Stimulated activated memory B cell treated with anti-CD40 and anti-IgM and Interleukin-4, amounts not matched to agents 10 μg/mL and 1 μg/mL and 100 μg/mL, for 72 hours (primary cell): ENCODE measurements at regions not wholly inside any gene's neighbourhood (a gene's known extent, or its start where the extent isn't known, plus 50 kb on each side); places are given as distances from the start of the nearest gene placed in this dataset.

Source experiments
- ATAC-seq: fragments of 150-1000 bp; cut with Tn5 transposase; 2 replicates; pipeline ENCODE4 v1.10.0; 2021
- H3K27ac Mint-ChIP-seq: one replicate; pipeline ENCODE4 v1.8.0; 2022; ENCODE audit warnings: mild to moderate bottlenecking, mixed read lengths
- H3K27me3 Mint-ChIP-seq: one replicate; pipeline ENCODE4 v1.8.0; 2022; ENCODE audit warnings: mixed read lengths
- H3K36me3 Mint-ChIP-seq: one replicate; pipeline ENCODE4 v1.8.0; 2022; ENCODE audit warnings: mixed read lengths
- H3K4me1 Mint-ChIP-seq: one replicate; pipeline ENCODE4 v1.8.0; 2022; ENCODE audit warnings: mixed read lengths
- H3K4me3 Mint-ChIP-seq: one replicate; pipeline ENCODE4 v1.8.0; 2022; ENCODE audit warnings: mild to moderate bottlenecking, moderate library complexity, mixed read lengths
- H3K9me3 Mint-ChIP-seq: one replicate; pipeline ENCODE4 v1.8.0; 2022; ENCODE audit warnings: mixed read lengths

DNA sequence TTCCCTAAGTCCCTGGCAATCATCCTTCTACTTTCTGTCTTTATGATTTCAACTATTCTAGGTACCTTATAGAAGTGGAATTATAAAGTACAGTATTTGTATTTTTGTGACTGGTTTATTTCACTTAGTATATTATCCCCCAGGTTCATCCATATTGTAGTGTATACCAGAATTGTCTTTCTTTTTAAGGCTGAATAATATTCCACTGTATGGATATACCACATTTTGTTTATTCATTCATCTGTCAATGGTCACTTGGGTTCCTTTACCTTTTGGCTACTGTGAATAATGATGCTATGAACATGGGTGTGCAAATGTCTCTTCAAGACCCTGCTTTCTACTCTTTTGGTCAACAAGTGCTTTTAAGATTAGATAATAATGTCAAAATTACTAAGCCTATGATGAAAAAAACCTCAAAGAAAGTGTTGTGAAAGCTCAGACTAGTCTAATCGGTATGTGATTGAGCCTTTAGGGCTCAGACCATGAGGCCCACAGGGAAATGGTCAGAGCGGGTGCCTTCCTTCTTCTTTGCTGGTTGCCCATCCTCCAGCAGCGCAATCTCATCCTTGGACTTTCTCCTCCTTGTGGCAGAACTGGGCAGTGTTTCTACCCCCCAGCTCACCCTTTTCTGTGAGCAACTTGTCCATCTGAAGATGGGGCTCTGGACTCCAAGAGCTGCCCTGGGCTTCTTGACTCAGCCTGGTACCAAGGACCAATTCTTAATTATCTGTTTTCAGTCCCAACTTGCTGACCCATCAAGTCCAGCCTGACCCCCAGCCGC, 105.4 kb downstream of the TTC8 start:
- H3K4me3 Mint-ChIP-seq = no peak overlapping the region

DNA sequence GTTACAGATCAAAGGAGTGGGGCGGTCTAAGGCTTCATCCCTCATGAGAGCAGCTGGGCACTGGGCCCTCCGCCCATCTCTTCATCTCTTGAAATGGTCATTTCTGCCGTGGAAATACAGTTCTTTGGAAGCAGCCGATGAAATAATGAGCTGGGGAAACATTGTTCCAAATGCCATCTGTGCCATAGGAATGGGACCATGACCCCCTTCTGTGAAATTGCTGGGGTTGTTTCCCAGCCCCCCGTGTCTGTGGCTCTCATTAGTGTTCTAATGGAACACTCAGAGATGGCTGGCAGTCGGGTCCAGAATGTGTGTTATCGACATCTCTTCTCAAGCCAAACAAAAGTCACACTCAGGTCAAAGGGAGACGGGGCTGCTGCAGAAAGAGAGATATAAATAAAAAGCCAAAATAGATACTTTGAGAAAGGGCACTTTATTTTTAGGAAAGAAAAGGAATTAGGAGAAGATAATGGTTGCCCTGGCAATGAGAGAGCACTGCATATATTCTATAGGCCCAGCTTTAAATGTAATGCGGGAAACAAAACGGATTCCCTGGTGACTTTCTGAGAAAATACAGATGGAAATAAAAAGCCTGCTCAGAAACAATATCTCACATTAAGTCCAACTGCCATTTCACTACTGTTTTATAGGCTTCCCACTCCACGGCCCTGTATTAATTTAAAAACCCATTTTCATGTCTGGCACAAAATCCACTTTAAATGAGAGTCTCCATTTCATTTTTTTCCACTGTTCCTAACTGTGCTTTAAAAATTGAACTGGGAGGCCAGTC, 107.1 kb downstream of the TTC8 start:
- Mint-ChIP-seq H3K4me3 (no peak overlapping the region), H3K4me1 (no peaks in the 10 kb centered on the region), H3K27ac (no peak overlapping the region), H3K27me3 (peaks cover 14% of the 10 kb centered on the region), H3K9me3 (peaks cover 9% of the 10 kb centered on the region), H3K36me3 (no peaks in the 10 kb centered on the region)
- ATAC-seq = no peak

More for the DNA sequence above, 105.4 kb downstream of the TTC8 start:
- Mint-ChIP-seq H3K9me3 (peaks cover 9% of the 10 kb centered on the region), H3K36me3 (no peaks in the 10 kb centered on the region), H3K27ac (no peak overlapping the region), H3K4me1 (no peaks in the 10 kb centered on the region), H3K27me3 (peaks cover 27% of the 10 kb centered on the region)
- no peak for ATAC-seq

DNA sequence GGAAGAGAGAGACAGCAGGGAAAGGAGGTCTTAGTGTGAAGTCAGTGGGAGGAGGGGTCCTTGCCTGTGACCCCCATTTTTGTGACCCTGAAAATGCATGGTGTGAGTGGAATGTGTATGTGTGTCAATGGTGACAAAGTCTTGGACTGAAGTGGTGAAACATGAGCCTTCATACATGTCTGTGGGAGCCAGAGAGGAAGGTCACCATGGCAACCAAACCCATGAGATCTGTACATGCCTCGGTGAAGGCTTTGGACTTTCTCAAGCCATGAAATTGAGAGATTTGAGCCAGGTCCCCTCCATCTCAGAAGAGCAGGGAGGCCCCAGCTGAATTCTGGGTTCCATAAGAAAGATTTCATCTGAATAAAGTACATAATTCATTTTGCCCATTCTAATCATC, 108.7 kb downstream of the TTC8 start:
- Mint-ChIP-seq H3K4me1 (no peaks in the 10 kb centered on the region), H3K27ac (no peak overlapping the region), H3K9me3 (peaks cover 9% of the 10 kb centered on the region), H3K36me3 (no peaks in the 10 kb centered on the region), H3K4me3 (no peak overlapping the region), H3K27me3 (peaks cover 14% of the 10 kb centered on the region)
- ATAC-seq = no peak

DNA sequence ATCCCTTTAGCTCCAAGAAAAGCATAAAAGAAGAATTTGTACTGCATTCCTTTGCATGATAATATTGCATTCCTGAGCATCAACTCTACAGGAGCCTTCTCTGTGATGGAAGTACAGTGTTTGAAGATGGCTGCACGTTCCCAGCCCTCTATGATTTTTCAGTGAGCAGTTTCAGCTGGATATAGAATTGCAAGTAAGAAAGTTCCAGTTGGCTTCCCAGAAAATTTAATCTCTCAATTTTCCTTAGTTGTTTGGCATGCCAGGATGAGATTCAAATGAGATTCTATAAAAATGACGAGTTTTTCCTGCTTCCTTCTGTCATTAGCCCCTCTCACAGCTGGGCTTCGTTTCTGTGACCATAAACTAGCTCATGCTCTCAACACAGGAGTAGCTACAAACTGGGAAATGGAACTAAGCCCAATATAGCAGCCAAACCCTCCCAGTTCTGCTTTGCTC, 109.9 kb downstream of the TTC8 start:
- H3K4me1 Mint-ChIP-seq = no peaks in the 10 kb centered on the region
- no peak overlapping the region for H3K27ac Mint-ChIP-seq

DNA sequence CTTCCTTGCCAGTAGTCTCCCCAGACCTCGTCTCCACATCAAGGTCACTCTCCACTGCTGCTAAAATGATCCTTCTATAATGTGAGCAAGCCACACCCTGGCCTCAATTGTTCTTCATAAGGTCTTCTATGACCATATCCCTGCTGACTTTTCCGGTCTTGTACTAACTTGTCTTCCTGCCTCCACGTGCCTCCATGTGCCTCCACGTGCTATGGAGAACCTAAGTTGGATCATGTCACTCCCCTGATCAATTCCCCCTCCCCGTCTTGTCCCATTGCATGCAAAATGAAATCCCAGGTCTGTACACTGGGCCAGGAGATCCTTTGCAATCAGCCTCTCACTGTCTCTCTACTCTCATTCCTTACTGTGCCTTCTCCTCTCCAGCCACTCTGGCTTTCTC, 110.6 kb downstream of the TTC8 start:
- Mint-ChIP-seq H3K4me1 (no peaks in the 10 kb centered on the region), H3K9me3 (no peaks in the 10 kb centered on the region), H3K27me3 (peaks cover 24% of the 10 kb centered on the region), H3K27ac (no peak overlapping the region), H3K36me3 (no peaks in the 10 kb centered on the region), H3K4me3 (no peak overlapping the region)
- no peak for ATAC-seq

More for the DNA sequence above, 109.9 kb downstream of the TTC8 start:
- Mint-ChIP-seq H3K36me3 (no peaks in the 10 kb centered on the region), H3K4me3 (no peak overlapping the region), H3K27me3 (peaks cover 17% of the 10 kb centered on the region), H3K9me3 (peaks cover 4% of the 10 kb centered on the region)
- no peak for ATAC-seq

DNA sequence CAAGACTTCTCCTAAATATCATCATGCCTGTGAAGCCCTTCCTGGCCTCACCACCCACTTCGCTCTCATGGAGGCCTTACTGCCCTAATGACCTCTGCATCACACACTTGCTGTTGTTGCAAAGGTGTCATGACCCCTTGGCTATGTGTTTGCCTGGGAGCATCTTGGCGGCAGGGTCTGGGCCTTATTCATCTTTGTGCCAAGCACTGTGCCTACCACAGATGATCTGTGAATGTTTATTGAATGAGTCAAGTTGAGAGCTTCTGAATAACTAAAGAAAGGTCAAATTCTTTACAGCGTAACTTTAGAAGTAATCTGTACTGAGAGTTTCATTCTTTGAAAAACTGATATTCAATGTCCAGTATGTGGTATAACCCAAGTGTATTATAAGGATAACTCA, 113.3 kb downstream of the TTC8 start:
- Mint-ChIP-seq H3K36me3 (no peaks in the 10 kb centered on the region), H3K27me3 (peaks cover 21% of the 10 kb centered on the region), H3K9me3 (no peaks in the 10 kb centered on the region), H3K27ac (no peak overlapping the region), H3K4me1 (no peaks in the 10 kb centered on the region), H3K4me3 (no peak overlapping the region)
- no peak for ATAC-seq

DNA sequence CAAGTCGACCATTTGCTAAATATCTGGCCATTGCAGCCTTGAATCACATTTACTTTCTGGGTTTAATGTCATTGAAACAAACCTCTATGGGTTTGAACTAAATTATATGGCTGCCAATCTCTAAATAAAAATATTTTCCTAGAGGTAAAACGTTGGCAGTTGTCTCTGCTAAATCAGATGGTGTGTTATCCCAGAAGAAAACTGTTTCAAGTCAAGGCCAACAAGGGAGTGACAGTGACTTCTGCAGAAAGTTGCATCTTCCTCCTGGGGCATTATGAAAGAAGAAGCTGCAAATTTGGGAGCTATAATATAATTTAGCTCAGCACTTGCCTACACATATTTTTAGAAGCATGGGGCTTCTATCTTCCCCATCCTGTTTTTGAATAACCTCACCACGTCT, 116.2 kb downstream of the TTC8 start:
- ATAC-seq = no peak
- H3K4me1 Mint-ChIP-seq = no peaks in the 10 kb centered on the region
- no peak overlapping the region for H3K4me3 Mint-ChIP-seq
- peaks cover 27% of the 10 kb centered on the region for H3K27me3 Mint-ChIP-seq
- no peak overlapping the region for H3K27ac Mint-ChIP-seq
- peaks cover 3% of the 10 kb centered on the region for H3K9me3 Mint-ChIP-seq
- no peaks in the 10 kb centered on the region for H3K36me3 Mint-ChIP-seq

DNA sequence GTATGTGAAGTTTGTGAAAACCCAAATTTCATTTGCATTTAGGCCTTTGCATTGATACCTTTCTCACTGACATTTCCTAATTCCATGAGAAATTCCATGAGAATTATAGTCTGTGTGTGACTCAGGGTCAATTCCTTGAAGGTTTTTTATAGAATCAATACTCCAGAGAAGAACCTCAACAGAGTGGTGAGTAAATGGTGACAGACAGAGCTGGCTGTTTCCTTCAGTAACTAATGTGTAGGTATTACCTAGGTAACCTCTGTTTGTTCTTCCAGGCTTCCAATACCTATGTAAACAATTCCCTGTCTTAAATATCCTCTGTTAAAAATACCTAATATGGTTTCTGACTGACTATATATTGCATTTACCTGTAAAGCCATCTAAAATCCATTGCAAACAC, 117.0 kb downstream of the TTC8 start:
- peaks cover 3% of the 10 kb centered on the region for H3K9me3 Mint-ChIP-seq
- no peaks in the 10 kb centered on the region for H3K4me1 Mint-ChIP-seq
- H3K4me3 Mint-ChIP-seq = no peak overlapping the region
- peaks cover 34% of the 10 kb centered on the region for H3K27me3 Mint-ChIP-seq
- ATAC-seq = no peak
- no peak overlapping the region for H3K27ac Mint-ChIP-seq
- no peaks in the 10 kb centered on the region for H3K36me3 Mint-ChIP-seq

DNA sequence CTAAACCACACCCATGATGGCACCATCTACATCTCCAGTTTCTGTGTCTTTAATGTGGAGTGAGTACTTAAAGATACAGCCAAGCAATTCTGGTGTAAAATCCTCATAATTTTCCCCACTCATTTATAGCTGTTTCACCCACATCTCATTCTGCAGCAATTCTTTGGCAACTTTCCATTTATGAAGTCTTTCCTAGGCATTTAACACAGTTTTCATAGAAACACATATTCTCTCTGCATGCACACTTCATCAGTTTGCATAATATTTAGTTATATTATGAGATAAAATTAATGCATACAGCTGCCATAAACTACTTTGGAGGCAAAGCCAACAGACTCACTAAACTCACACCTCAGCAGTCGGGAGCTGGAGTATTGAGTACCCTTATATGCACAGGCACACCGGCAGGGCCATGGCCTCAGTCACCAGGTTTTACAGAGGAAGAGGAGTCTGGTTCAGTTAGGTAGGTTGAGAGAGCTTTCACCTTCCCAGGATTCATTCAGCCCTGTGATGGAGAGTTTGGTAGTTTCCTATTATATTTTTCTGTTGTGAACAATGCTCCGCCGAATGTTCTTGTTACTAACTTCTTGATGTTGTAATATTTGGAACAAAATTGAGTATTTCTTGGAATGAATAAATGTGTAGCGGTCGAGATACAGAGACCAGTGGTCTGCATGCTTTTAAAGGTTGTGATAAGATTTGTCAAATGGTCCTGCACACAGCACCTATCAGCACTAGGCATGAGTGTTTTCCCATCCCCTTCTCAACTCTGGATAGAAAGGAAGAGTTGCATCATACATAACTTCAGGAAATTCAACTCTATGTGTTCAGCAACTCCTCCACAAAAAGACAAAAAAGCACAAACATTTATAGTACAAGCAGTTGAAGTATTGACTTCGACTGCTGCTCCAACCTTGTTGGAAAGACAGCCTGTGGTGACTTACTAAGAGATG, 123.5 kb downstream of the TTC8 start:
- no peak for ATAC-seq
- Mint-ChIP-seq H3K27ac (no peak overlapping the region), H3K27me3 (peaks cover 36% of the 10 kb centered on the region), H3K9me3 (peaks cover 17% of the 10 kb centered on the region), H3K4me1 (no peaks in the 10 kb centered on the region), H3K4me3 (no peak overlapping the region), H3K36me3 (no peaks in the 10 kb centered on the region)

DNA sequence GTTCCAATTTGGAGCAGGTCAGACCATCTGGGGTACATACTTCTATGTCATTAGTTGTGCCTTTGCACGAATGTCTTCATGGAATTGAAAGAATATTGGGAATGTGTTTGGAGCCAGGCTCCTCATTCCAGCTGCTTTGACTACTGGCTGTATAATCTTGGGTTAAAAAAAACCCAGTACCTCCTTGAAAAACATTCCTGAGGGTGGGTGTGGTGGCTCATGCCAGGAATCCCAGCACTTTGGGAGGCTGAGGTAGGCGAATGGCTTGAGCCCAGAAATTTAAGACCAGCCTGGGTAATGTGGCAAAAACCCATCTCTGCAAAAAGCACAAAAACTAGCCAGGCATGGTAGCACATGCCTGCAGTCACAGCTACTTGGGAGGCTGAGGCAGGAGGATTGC, 125.6 kb downstream of the TTC8 start:
- peaks cover 18% of the 10 kb centered on the region for H3K9me3 Mint-ChIP-seq
- H3K27ac Mint-ChIP-seq = no peak overlapping the region
- no peak for ATAC-seq
- no peak overlapping the region for H3K4me3 Mint-ChIP-seq
- no peaks in the 10 kb centered on the region for H3K36me3 Mint-ChIP-seq
- H3K4me1 Mint-ChIP-seq = no peaks in the 10 kb centered on the region
- peaks cover 30% of the 10 kb centered on the region for H3K27me3 Mint-ChIP-seq

DNA sequence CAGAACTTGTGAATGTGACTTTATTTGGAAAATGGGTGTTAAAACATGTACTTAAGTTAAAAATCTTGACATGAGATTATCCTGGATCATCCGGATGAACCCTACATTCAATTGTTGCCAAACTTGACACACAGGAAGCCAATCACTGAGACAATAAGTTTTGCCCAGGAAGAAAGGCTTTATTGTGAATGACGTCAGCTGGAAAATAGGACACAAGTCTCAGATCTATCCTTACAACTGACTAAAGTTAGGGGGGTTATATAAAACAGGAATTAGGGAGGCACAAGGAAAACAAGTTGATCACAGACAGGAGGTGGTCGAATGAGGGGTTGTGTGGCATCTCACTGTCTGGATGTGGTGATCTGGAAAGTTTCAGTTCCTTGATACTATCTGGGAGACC, 126.9 kb downstream of the TTC8 start:
- no peak for ATAC-seq
- no peaks in the 10 kb centered on the region for H3K36me3 Mint-ChIP-seq
- H3K4me3 Mint-ChIP-seq = no peak overlapping the region
- H3K4me1 Mint-ChIP-seq = no peaks in the 10 kb centered on the region
- H3K27me3 Mint-ChIP-seq = peaks cover 17% of the 10 kb centered on the region
- H3K9me3 Mint-ChIP-seq = peaks cover 18% of the 10 kb centered on the region
- H3K27ac Mint-ChIP-seq = no peak overlapping the region

DNA sequence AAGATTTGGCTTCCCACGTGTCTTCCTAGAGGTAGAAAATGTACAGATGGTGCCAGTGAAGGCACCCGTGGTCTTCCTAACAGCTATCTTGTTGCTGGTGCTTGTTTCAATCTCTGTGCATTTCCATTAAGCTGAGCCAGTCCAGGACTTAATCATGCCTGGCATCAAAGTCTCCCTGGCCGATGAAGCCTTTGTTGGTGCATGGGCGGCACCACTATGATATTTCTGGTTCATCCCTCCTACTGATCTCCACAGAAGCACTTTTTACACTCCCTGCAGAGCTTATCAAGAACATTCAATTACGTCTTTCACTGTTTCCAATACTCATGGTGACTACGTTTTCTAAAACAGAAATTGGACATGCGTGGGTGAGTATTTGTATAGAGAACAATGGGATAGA, 128.4 kb downstream of the TTC8 start:
- no peaks in the 10 kb centered on the region for H3K36me3 Mint-ChIP-seq
- H3K4me1 Mint-ChIP-seq = no peaks in the 10 kb centered on the region
- no peak for ATAC-seq
- peaks cover 18% of the 10 kb centered on the region for H3K9me3 Mint-ChIP-seq
- H3K27me3 Mint-ChIP-seq = peaks cover 13% of the 10 kb centered on the region
- no peak overlapping the region for H3K4me3 Mint-ChIP-seq
- H3K27ac Mint-ChIP-seq = no peak overlapping the region

DNA sequence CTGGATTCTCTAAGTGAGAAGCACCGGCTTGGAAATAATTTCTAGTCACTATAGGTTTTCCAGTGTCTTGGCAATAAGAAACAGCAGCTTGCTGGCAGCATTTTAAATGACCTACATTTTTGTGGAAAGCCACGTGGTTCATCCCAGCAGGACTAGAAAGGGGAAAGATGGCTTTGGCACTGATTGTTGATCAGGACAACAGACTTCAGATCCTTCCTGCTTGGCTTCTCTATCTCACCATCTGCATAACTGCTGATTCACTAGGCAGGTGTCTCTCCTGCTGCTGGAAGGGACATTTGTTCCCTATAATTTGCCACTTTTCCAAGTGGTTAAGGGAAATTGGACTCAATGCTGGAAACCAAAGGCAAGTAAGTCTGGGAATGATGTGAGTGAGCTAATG, 131.0 kb downstream of the TTC8 start:
- no peaks in the 10 kb centered on the region for H3K27me3 Mint-ChIP-seq
- no peak overlapping the region for H3K4me3 Mint-ChIP-seq
- no peaks in the 10 kb centered on the region for H3K36me3 Mint-ChIP-seq
- H3K9me3 Mint-ChIP-seq = peaks cover 18% of the 10 kb centered on the region
- no peak overlapping the region for H3K27ac Mint-ChIP-seq
- H3K4me1 Mint-ChIP-seq = no peaks in the 10 kb centered on the region
- ATAC-seq = no peak

DNA sequence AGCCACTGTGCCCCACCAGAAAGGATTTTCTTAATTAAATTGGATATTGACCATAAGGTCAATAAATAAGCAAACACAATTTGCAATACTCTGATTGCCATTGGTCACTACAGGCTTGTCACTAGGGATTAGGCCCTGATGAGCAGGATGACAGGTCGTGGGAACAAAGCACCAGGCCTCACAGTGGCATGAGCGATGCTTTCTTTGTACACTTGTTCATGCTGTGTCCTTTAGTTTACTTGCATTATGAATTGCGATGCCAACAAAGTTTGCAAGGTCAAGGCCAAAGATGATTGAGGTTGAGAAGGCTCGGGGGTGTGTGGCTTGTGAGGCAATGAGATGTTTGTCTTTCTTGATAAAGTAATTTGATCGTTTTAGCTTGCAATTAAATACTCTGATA, 136.0 kb downstream of the TTC8 start:
- no peaks in the 10 kb centered on the region for H3K9me3 Mint-ChIP-seq

DNA sequence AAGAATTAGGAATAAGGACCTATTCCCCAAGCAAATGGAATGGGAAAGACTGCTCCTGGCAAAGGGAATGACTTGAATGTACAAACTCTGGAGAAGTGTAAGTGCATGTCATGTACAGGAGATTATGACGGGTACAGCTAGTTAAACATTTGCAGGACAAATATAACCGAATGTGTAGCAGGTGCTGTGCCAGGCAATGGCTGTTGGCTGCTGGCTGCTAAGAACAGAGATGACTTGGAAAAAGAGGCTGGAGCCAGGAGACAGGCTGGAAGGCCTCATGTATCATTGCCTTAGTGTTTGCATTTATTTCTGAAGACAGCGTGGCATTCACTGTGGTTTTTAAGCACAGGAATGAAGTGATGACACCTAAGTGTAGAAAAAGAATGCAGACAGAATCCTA, 136.8 kb downstream of the TTC8 start:
- H3K4me3 Mint-ChIP-seq = no peak overlapping the region
- H3K9me3 Mint-ChIP-seq = no peaks in the 10 kb centered on the region
- H3K4me1 Mint-ChIP-seq = no peaks in the 10 kb centered on the region
- H3K36me3 Mint-ChIP-seq = no peaks in the 10 kb centered on the region
- H3K27ac Mint-ChIP-seq = no peak overlapping the region
- ATAC-seq = no peak
- peaks cover 10% of the 10 kb centered on the region for H3K27me3 Mint-ChIP-seq

More for the DNA sequence above, 136.0 kb downstream of the TTC8 start:
- Mint-ChIP-seq H3K4me1 (no peaks in the 10 kb centered on the region), H3K27ac (no peak overlapping the region), H3K4me3 (no peak overlapping the region), H3K36me3 (no peaks in the 10 kb centered on the region), H3K27me3 (peaks cover 7% of the 10 kb centered on the region)
- ATAC-seq = no peak
